ENCODE measurements at regions not wholly inside any gene's neighbourhood (a gene's known extent, or its start where the extent isn't known, plus 50 kb on each side); places are given as distances from the start of the nearest gene placed in this dataset.
"Not testable (repeated sequence)": the region's sequence is repeated elsewhere in the genome, so short reads cannot be mapped to it uniquely, and the experiment has no call there.

DNA sequence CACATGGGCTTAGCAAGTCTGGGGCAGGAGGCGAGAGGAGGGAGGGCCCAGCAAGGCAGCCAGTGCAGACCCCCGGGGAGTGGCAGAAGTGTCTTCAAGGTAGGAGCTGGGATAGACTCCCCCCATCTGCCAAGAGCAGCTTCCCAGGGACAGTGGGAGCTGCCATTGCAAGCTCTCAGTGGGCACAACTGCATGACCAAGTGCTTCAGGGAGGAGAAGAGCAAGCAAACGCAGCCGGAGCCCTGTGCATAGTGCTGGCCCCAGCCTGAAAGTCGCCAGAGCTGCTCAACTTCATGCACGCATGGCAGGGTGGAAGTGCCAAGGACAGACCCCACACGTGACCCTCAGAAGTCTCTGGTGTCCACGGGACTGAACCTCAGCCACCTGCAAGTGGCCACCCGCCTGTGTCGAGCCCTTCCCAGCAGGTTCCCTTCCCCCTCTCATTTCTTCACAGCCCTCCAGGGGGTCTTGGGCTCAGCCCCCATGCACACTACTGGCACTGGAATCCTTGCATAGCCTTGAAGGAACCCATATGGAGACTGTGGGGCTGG lies 89.4 kb downstream of the PLXNA1 start:
- FAIRE-seq = no peak

DNA sequence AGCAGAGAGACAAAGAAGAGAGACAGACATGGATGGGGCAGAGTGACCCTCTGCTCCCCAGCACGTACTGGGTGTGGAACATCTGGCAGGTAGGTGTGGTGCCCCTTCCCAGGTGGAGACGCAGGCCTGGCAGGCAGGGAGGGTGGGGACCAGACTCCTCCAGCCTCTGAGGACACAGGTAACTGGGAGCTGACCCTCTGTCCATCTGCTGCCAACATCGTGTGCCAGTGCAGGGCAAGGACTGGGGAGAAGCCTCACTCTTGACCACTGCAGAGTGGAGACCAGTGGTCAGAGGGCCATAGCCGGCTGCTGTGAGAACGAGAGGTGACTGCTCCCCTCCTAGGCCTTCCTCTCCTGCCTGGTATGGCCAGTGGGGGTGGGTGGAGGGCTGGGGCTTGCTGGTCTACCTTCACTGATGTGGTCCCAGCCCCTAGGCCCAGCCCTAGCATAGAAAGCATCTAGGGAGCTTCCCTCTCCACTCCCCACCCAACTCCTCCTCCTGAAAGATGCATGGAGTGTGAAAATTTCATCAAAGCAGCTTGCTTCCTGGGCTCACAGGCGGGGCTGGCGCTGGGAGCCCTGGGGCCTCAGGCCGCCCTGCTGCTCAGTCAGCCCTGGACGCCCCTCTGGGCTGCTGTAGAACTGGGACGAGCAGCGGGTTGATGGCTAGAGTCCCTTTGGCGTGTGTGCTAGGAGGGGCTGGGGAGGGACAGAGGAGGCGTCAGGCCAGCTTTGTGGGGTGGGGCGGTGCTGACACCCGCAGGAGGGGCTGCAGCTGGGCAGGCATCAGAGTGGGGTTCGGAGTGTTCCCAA lies 90.3 kb downstream of the PLXNA1 start:
- FAIRE-seq = no peak

DNA sequence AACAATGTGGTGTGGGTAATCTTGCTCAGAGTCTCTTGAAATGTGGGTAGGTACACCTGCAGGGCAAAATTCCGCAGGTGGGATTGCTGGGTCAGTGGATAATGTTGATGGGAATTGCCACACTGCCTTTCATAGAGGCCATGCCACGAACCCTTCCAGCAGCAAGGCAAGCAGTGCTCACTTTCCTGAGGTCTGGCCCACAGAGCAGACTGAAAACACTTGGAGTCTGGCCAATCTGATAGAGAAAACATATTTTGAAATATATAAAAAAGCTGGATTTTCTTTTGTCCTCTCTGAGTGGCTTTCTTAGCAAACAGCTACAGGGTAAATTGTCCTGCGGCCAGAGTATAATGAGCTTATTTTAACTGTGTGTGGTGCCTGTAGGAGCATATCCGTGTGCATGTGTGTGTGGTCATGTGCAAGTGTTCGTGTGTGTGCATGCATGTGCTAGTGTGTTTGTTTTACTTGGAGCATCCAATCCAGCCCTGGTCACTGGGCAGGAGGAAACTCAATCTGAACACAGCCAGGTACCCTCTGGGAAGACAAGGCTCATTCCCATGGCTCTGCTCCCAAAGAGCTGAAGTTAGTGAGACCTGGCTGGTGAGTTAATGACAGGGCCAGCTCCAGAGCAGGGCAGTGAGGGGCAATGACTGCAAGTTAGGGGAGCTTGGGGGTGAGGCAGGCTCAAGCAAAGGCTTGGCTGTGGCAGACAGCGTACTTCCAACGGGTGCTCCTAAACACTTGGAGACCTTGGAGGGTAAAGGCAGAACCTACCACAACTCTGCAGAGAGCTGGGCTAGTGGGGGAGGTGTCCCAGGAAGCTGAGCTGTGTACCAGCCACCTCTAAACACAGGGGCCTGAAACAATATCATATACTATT lies 91.3 kb downstream of the PLXNA1 start:
- no peak for FAIRE-seq

DNA sequence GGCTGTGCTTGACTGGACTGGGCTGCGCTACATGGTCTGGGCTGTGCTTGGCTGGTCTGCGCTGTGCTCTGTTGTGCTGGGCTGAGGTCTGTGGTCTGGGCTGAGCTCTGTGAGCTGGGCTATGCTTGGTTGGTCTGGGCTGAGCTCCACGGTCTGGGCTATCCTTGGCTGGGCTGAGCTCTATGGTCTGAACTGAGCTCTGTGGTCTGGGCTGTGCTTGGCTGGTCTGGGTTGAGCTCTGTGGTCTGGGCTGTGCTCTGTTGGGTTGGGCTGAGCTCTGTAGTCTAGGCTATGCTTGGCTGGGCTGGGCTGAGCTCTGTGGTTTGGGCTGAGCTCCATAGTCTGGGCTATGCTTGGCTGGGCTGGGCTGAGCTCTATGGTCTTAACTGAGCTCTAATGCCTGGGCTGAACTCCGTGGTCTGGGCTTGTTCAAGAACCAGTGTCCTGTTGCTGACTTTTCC lies 92.0 kb downstream of the PLXNA1 start:
- no peak for FAIRE-seq

DNA sequence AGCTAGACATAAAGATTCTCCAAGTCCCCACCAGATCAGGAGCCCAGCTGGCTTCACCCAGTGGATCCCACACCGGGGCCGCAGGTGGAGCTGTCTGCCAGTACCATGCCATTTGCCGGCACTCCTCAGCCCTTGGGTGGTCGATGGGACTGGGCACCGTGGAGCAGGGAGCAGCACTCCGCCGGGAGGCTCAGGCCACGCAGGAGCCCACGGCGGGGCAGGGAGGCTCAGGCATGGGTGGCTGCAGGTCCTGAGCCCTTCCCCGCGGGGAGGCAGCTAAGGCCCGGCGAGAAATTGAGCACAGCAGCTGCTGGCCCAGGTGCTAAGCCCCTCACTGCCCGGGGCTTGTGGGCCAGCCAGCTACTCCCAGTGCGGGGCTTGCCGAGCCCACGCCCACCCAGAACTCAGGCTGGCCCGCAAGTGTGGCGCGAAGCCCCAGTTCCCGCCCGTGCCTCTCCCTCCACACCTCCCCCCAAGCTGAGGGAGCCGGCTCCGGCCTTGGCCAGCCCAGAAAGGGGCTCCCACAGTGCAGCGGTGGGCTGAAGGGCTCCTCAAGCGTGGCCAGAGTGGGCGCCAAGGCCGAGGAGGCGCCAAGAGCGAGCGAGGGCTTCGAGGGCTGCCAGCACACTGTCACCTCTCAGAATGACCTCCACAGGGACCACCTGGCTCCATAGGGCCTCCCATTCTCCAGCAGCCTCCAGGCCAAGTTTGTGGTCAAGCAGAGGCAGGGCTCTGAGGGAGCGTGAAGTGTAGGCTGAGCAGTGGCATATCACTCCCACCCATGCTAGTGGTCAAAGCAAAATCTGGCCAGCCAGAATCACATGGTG lies 93.5 kb downstream of the PLXNA1 start:
- FAIRE-seq = not testable (repeated sequence)

DNA sequence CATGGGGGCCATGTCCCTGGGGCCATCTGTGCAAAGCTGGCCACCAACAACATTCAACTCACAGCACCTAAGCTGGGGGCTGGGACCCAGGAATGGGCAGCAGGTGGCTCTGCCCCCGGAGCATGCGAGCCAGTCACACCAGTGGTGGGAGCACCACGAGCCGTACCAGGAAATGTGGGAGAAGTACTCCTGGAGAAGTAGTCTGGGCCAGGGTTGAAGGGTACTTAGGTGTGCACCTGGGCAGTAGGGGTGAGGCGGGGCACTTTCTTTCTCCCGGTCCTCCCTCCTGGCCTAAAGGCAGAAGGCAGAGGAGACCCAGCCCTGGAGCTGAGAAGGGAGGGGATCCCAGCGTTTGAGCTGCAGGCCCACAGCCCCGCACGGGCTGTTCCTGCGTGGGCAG lies 94.2 kb downstream of the PLXNA1 start:
- no peak for FAIRE-seq

DNA sequence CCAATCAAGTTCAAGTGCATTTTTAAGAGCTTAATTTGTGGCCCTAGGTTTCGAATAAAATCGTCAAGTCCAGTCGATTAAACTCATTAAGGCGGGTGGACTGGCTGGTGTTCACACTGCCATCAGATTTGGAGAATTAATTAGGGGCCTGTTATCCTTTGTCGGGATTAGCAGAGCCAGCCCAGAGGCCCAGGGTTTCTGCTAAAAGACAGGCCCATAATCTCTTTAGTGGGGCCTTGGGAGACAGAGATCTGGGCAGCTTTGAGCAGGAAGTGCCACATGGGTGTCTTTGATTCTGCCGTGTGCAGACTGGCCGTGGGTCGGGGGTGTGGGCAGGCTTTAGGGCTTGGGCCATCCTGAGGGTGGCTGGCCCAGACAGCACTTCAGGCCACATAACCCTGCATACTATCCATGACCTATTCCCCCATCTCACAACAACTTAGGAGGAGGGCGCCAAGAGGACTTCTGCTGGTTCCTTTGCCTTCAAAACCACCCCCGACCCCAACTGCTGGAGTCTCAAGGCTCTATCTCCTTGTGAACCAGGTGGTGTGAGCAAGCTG lies 94.7 kb downstream of the PLXNA1 start:
- FAIRE-seq = no peak

DNA sequence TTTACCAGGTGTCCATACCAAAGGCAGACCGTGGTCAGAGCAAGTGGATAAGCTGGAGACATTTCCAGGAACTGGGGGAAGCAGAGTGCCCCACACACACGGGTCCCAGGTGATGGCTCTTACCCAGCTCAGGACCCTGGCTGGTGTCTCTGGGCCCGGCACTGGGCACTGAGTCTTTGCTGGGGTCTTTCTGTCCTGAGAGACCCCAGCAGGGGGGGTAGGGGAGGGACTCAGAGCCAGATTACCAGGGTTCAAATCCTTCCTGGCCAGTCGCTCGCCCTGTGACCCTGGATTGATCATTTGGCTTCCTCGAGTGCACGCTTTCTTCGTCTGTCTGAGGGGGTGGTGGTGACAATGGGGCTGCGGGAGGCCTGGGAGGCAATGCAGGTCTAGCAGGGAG lies 95.7 kb downstream of the PLXNA1 start:
- no peak for FAIRE-seq

DNA sequence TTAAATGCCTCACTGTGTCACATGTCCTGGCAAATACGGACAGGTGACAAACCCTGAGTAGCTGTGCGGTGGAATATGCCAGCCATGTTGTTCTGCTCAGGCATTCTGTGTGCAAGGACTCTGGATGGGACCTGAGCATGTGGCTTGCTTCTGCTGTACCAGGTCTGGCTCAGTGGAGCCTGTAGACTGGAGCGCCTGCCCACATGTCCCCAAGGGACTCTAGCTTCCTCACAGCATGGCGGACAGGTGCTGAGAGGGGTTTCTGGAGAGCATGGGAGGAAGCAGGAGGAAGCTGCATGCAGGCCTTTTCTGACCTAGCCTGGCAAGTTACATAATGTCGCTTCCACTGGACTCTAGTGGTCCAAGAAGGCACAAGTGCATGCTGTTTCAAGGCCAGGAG lies 96.3 kb downstream of the PLXNA1 start:
- FAIRE-seq = no peak

DNA sequence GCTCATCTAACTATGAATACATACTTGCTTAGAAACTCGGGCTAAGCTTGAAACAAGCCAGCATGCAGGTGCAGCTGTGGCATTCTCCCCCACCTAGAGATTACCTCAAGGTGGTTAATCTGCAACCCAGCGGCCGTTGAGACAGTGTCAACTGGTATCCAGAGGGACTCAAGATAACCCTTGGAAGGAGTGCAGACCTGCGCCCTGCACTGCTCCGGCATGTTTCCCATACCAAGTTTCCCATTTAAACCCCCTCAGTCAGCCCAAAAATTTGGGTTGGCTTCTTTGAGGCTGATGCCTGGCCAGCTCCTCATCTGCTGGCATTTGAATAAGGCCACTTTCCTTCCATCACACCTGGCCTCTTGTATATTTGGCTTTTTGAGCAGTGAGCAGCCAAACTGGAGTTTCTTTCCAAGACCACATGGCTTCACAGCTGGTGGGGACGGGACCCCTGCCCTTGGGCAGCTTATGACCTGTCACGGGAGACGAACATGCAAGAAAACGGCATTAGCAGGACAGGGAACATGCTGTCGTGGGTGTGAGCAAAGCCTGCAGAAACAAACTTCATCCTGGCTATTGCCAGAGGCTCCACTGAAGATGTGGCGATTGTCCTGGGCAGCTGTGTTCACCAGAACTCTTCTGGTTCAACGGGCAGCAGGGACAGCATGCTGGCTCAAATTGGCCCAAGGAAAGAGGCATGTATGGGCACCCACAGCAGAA lies 98.2 kb downstream of the PLXNA1 start:
- FAIRE-seq = no peak

DNA sequence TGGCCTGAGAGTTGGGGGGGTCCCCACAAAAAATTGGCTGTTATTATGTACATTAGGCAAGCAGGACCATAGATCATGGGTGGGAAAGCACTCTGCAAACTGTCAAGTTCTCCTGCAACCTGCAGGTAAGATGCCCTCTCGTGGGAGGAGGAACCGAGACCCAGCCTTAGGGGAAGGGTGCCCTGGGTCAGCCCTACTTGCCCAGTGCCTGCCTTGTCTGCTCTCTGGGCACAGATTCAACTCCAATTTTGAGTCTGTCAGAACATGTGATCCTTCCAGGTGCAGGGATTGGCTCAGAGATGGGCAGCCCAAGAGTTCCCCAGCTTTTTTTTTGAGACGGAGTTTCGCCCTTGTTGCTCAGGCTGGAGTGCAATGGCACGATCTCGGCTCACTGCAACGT lies 99.2 kb downstream of the PLXNA1 start:
- FAIRE-seq = no peak

DNA sequence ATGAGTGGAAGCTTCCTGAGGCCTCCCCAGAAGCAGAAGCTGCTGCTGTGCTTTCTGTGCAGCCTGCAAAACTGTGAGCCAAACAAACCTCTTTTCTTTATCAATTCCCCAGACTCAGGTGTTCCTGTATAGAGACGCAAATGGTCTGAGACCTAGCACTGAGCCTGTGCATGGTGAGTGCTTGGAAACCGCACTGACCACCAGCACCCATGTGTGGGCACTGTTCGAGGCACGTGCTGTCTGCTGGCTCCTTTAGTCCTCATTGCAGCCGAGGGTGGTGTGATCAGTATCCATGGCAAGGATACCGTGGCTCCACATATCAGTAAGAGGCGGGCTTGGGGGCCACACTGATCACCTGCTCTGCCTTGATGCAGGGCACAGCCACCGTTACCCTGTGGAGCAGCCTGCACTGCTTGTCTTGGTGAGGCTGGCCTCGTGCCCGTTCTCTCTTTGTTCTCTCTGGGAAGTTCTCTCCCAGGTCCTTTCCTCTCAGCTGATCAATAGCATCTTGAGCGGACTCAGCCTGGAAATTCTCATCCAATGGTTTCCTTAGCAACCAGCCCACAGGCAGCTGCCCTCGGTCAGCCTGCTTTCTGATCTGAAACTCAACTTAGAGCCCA lies 101.0 kb downstream of the PLXNA1 start:
- FAIRE-seq = no peak

DNA sequence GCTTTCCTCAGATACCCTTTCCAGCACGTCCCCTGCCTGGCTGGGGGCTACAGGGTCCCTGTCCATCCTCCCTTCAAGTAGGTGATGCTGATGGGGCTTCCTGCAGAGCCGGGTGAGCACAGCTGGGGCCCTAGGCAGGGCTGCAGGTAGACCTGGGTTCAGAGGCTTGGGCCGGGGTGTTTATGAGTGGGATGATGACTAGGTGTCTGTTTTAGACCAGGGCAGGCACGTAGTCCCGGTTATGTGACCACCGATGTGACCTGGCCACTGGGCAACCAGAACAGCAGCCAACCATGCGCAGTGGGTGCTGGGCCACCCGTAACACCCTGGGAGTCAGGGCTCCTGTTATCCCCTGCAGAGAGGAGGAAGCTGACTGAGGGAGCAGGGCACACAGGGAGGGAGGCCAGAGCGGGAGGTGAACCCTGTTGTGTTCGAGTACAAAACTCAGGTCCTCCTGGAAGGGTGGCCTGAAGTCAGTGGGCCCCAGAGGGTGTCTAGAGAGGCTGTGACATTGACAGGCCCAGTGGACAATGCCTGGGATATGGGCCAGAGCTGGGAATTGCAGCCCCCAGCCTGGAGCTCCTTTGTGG lies 101.6 kb downstream of the PLXNA1 start:
- no peak for FAIRE-seq

DNA sequence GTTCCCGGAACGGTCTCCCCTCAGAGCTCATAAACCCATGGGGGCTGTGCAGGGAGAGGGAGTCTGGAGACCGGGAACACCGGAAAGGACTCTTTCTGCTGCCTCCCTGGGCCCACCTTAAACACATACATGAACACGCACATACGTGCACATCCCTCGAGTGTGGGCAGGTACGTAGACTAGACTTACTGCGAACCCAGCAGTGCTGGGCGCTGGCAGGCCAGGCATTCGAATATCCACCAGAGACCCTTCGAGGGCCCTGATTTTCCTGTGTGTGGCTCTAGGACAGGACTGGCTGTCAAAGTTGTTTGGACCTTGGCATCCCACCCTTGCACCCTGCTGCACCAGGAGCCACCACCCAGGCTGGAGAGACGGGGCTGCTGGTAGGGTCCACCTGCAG lies 102.7 kb downstream of the PLXNA1 start:
- no peak for FAIRE-seq

DNA sequence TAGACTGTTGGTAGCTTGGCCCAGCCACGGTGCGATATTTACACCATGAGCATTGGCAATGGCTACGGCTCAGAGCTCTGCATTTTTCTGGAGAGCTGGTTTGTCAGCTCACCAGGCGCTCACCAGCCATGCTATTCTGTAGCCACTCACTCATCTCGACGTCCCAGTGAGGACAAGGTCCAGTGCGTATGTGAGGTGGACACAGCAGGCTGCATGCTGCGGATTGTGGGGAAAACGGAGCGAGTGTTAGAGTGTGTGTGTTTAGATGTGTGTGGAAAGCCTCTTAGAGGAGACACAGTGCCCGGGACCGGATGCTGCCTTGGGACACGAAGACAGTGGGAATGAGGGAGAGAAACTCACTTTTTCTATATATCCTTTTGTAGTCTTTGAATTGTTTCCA lies 103.7 kb downstream of the PLXNA1 start:
- FAIRE-seq = not testable (repeated sequence)

DNA sequence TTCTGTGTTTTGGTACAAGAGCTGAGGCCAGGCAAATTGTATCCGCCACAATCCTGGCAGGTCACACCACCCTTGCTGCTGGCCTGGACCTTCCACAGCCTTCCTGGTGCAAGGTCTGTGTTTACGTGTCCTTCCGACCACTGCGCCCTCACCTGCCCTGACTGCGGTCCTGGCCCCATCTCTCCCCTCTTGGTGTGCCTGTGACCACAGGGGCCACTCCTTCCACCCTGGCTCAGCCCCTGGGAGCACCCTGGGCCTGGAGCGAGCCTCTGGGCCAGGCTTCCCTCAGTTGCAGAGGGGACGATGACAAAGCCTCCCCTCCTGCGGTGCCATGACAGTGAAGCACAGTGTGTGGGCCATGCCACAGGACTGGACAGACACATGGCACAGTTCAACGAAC lies 104.5 kb downstream of the PLXNA1 start:
- FAIRE-seq = no peak

DNA sequence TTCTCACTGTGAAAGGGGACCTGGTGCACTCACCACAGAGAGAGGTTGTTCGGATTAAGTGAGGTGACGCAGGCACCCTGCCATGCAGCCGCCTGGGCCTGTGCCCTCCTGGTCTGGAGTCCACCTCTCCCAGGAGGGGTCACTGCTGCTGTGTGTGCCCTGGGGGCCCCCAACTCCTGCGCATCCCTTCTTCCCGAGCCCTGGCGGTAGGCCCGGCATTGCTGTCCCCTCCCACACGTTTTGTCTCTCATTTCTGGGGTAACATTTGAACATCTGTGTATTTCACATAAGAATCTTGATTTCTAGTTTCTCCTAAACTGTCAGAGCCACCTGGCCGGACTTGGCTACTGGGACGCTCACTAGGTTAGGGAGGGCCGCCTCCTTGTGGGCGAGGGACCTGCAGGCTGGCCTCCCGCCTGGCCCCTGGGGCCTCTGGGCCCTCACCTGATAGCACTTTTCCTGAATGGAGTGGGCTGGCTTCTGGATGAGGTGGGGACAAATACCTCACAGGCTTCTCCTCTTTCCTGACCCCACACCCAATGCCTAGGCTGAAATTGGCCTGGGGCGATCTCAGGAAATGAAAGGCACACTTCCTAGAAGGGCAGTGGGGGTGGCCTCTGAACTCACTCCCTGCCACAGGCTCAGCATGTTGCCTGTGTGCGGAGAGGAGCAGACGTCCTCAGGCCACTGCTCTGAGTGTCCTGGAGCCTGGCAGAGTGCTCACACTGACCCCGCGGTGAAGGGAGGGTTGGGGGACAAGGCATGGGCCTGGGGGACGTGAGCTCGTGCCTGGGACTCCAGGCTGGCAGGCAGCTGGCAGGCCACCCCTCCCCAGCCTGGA lies 104.2 kb upstream of the PRR23E start:
- FAIRE-seq = no peak

DNA sequence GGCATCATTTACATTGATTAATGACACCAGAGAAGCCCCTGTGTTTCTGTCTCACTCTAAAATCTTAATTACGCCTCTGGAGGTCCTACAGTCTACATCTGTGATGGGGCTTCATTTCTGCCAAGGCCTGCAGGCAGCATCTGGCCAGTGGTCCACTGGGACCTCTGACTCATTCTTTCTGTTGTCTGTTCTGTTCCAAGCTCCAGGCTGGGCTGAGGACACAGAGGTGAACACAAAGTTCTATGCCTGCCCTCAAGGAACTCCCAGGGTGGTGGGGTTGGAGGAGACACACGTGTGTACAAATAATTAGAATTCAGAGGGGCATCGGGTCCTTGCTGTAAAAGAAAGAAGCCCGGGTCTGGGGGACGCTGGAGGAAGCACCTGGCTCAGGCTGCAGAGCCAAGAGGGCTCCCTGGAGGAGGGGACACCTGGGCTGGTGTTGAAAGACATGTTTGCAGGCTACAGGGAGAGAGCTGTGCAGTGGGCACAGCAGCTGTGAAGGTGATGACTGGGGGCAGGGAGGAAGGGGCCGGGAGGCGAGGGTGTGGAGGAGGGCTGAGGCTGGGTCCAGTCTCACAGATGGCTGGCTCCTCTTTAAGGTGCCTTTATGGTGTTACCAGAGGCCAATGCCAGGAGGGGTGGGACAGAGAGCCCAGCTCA lies 103.3 kb upstream of the PRR23E start:
- no peak for FAIRE-seq
